Osteoblast (primary cell): ENCODE measurements at regions not wholly inside any gene's neighbourhood (a gene's known extent, or its start where the extent isn't known, plus 50 kb on each side); places are given as distances from the start of the nearest gene placed in this dataset.

Experiments
- DNase-seq: peaks from one replicate; pipeline ENCODE4 v3.0.0; 2011; ENCODE audit warnings: low spot score, mixed read lengths; ENCODE audit not compliant: insufficient read length; ENCODE audit errors: missing footprints
- H2AFZ ChIP-seq: 2 replicates; pipeline ENCODE4 v1.6.0; 2011; ENCODE audit warnings: mild to moderate bottlenecking, low read length
- H3K27ac ChIP-seq: 2 replicates; pipeline ENCODE4 v1.5.1; 2011; ENCODE audit warnings: mild to moderate bottlenecking, low read depth, low read length, moderate library complexity
- H3K27me3 ChIP-seq: 2 replicates; pipeline ENCODE4 v1.6.0; 2012; ENCODE audit warnings: mild to moderate bottlenecking, control low read depth, inconsistent platforms, low read length, moderate library complexity; ENCODE audit not compliant: insufficient read depth
- H3K36me3 ChIP-seq: 2 replicates; pipeline ENCODE4 v1.5.1; 2011; ENCODE audit warnings: mild to moderate bottlenecking, low read length, control low read depth, moderate library complexity; ENCODE audit not compliant: insufficient read depth
- H3K4me1 ChIP-seq: 2 replicates; pipeline ENCODE4 v1.5.1; 2011; ENCODE audit warnings: mild to moderate bottlenecking, low read length, control low read depth, moderate library complexity; ENCODE audit not compliant: insufficient read depth
- H3K4me2 ChIP-seq: 2 replicates; pipeline ENCODE4 v1.6.0; 2011; ENCODE audit warnings: mild to moderate bottlenecking, low read length; ENCODE audit not compliant: insufficient read depth
- H3K4me3 ChIP-seq: fragments of 200-600 bp; sonication (generic); 3 replicates; pipeline ENCODE4 v1.5.1; 2012; ENCODE audit warnings: mild to moderate bottlenecking, low read length, inconsistent platforms; ENCODE audit not compliant: insufficient read depth
- H3K79me2 ChIP-seq: 2 replicates; pipeline ENCODE4 v1.6.0; 2012; ENCODE audit warnings: mild to moderate bottlenecking, low read length, control low read depth, inconsistent platforms; ENCODE audit not compliant: insufficient read depth
- H3K9me3 ChIP-seq: 2 replicates; pipeline ENCODE4 v1.5.1; 2011; ENCODE audit warnings: low read depth, low read length, control low read depth
- H4K20me1 ChIP-seq: 2 replicates; pipeline ENCODE4 v1.6.0; 2012; ENCODE audit warnings: mild to moderate bottlenecking, low read length, control low read depth; ENCODE audit not compliant: insufficient read depth
- TF ChIP-seq, protein P1 (sequence below): IDR thresholded peaks from 2 replicates; pipeline ENCODE4 v1.5.1; 2011; ENCODE audit warnings: mild to moderate bottlenecking, low read depth, low read length, moderate library complexity; ENCODE audit errors: extremely low read depth

GRCh38 chr6:166739117-166739975 lies 112.3 kb upstream of the RPS6KA2 start:
- Histone ChIP-seq H3K36me3 (no peaks in the 10 kb centered on the region), H3K4me2 (no peak overlapping the region), H3K4me3 (no peak overlapping the region), H2AFZ (no peak overlapping the region), H4K20me1 (no peaks in the 10 kb centered on the region), H3K27me3 (no peaks in the 10 kb centered on the region), H3K79me2 (no peaks in the 10 kb centered on the region), H3K27ac (no peak overlapping the region), H3K4me1 (no peaks in the 10 kb centered on the region), H3K9me3 (no peaks in the 10 kb centered on the region)
- DNase-seq: no peak
- TF ChIP-seq, protein P1, sequence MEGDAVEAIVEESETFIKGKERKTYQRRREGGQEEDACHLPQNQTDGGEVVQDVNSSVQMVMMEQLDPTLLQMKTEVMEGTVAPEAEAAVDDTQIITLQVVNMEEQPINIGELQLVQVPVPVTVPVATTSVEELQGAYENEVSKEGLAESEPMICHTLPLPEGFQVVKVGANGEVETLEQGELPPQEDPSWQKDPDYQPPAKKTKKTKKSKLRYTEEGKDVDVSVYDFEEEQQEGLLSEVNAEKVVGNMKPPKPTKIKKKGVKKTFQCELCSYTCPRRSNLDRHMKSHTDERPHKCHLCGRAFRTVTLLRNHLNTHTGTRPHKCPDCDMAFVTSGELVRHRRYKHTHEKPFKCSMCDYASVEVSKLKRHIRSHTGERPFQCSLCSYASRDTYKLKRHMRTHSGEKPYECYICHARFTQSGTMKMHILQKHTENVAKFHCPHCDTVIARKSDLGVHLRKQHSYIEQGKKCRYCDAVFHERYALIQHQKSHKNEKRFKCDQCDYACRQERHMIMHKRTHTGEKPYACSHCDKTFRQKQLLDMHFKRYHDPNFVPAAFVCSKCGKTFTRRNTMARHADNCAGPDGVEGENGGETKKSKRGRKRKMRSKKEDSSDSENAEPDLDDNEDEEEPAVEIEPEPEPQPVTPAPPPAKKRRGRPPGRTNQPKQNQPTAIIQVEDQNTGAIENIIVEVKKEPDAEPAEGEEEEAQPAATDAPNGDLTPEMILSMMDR: no peak

DNA sequence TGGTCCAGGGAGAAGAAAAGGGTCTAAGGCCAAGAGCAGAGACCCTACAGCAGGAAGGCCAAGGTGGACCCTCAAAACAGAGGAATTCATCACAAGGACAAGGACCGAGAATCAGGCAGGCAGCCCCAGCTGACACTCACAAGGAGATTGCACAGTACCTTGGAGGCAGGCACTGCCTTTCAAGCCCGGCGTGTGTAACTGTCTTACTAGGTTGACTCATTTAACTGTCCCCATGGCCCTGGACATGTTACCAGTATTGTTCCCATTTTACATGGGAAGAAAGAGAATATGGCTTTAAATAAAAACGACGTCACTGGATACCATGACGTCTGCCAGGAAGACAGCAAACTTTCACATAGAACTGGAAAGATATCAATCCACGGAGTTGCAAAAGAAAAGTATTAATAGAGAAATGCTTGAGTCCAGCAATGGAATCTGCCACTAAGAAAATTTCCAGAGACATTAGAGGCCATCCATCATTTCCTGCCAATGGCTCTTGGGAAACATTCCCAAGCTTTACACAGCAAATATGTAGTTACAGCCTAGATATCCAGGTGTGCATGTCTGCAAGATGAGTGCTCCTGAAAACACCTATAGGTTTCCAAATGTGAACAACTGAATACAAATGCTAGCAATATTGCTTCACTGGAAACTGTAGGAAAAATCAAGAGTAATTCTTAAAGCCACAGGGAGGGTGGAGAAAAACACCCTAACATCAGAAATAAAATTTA lies 111.5 kb upstream of the RPS6KA2 start:
- H2AFZ ChIP-seq: no peak overlapping the region
- H4K20me1 ChIP-seq: no peaks in the 10 kb centered on the region
- DNase-seq: no peak

DNA sequence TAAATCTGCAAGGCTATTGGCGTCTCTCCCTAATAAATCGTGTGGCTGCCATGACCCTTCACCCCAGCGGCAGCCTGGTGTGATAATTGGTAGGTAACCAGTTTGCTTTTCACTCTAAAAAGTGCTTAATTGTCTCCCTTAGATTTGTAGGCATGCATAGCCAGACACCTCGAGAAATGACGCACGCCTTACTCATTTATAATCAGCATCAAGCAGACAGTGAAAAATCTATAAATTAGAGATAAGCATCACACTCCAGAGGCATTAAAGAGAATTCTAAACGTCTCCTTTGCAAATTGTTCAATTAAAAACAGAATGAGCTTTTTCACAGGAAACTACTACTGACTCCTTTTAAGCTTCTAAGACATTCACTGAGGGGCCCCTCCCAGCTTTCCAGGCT lies 110.2 kb upstream of the RPS6KA2 start:
- H3K4me1 ChIP-seq: no peaks in the 10 kb centered on the region
- no peak for DNase-seq
- TF ChIP-seq, protein P1: no peak
- no peak overlapping the region for H3K4me3 ChIP-seq
- H3K27me3 ChIP-seq: no peaks in the 10 kb centered on the region
- H4K20me1 ChIP-seq: no peaks in the 10 kb centered on the region
- H3K4me2 ChIP-seq: no peak overlapping the region
- no peak overlapping the region for H3K27ac ChIP-seq
- no peaks in the 10 kb centered on the region for H3K36me3 ChIP-seq
- H3K9me3 ChIP-seq: no peaks in the 10 kb centered on the region
- no peaks in the 10 kb centered on the region for H3K79me2 ChIP-seq
- no peak overlapping the region for H2AFZ ChIP-seq

More for the DNA sequence above, 111.5 kb upstream of the RPS6KA2 start:
- Histone ChIP-seq H3K27me3 (no peaks in the 10 kb centered on the region), H3K4me2 (no peak overlapping the region), H3K9me3 (no peaks in the 10 kb centered on the region), H3K4me3 (no peak overlapping the region), H3K36me3 (no peaks in the 10 kb centered on the region), H3K79me2 (no peaks in the 10 kb centered on the region), H3K4me1 (no peaks in the 10 kb centered on the region), H3K27ac (no peak overlapping the region)
- TF ChIP-seq, protein P1: no peak

GRCh38 chr6:166736634-166737033 lies 109.6 kb upstream of the RPS6KA2 start:
- Histone ChIP-seq H3K4me3 (no peak overlapping the region), H3K27ac (no peak overlapping the region), H3K4me2 (no peak overlapping the region), H4K20me1 (no peaks in the 10 kb centered on the region), H3K27me3 (no peaks in the 10 kb centered on the region), H3K4me1 (no peaks in the 10 kb centered on the region), H3K79me2 (no peaks in the 10 kb centered on the region), H3K36me3 (no peaks in the 10 kb centered on the region), H2AFZ (no peak overlapping the region), H3K9me3 (no peaks in the 10 kb centered on the region)
- DNase-seq: peak; percentile 93
- TF ChIP-seq, protein P1: no peak
